ENCODE measurements at regions not wholly inside any gene's neighbourhood (a gene's known extent, or its start where the extent isn't known, plus 50 kb on each side); places are given as distances from the start of the nearest gene placed in this dataset.

- TF ChIP-seq EP300 (IDR thresholded peaks at IDR 0.05; ENCODE audit: low read depth): no peak
- TF ChIP-seq CTCF (IDR thresholded peaks at IDR 0.05): no peak
Measured at GRCh38 chr1:181396171-181396670, 87.1 kb upstream of the CACNA1E start.
